Heart right ventricle (tissue), 16 donors: ENCODE measurements at regions not wholly inside any gene's neighbourhood (a gene's known extent, or its start where the extent isn't known, plus 50 kb on each side); places are given as distances from the start of the nearest gene placed in this dataset.

ENCODE experiments used
- ATAC-seq, 8 donors: fragments of 200-7000 bp; cut with Tn5 transposase; one replicate each; pipeline ENCODE4 v1.9.1; 2020; ENCODE audit warnings: mild to moderate bottlenecking in 8 of 8, moderate library complexity in 8 of 8, moderate number of reproducible peaks in 1 of 8
- DNase-seq, 2 donors: peaks; one replicate each; pipeline ENCODE4 v3.0.0-alpha.2; 2020
- H3K27ac ChIP-seq, 10 donors: fragments of 200-600 bp; sonication (generic) in 2 of 10; one replicate each; pipeline versions ENCODE4 v1.5.0 to v1.8.0; 2020 to 2022; ENCODE audit warnings: mild to moderate bottlenecking in 3 of 10
- H3K27me3 ChIP-seq, 7 donors: fragments of 200-600 bp; one replicate each; pipeline ENCODE4 v1.8.0; 2021 to 2022; ENCODE audit warnings: mild to moderate bottlenecking in 2 of 7
- H3K36me3 ChIP-seq, 9 donors: fragments of 200-600 bp; sonication (generic) in 1 of 9; one replicate each; pipeline versions ENCODE4 v1.5.0 to v1.8.0; 2020 to 2022; ENCODE audit warnings: mild to moderate bottlenecking in 2 of 9
- H3K4me1 ChIP-seq, 9 donors: fragments of 200-600 bp; sonication (generic) in 1 of 9; one replicate each; pipeline versions ENCODE4 v1.5.0 to v1.8.0; 2020 to 2022; ENCODE audit warnings: mild to moderate bottlenecking in 4 of 9
- H3K4me3 ChIP-seq, 10 donors: fragments of 200-600 bp; sonication (generic) in 2 of 10; one replicate each; pipeline versions ENCODE4 v1.5.0 to v1.8.0; 2020 to 2022; ENCODE audit warnings: mild to moderate bottlenecking in 7 of 10, moderate library complexity in 2 of 10
- H3K9me3 ChIP-seq, 11 donors: fragments of 200-600 bp in 10 of 11; sonication (generic) in 2 of 11; one replicate each; pipeline versions ENCODE4 v1.5.0 to v1.8.0; 2013 to 2022; ENCODE audit warnings: mild to moderate bottlenecking in 2 of 11, control low read depth in 1 of 11, moderate library complexity in 1 of 11
- CTCF ChIP-seq, 9 donors: fragments of 200-600 bp; sonication (generic) in 2 of 9; IDR thresholded peaks; one replicate each; pipeline versions ENCODE4 v1.5.0 to v1.8.0; 2021 to 2022; ENCODE audit warnings: antibody characterized with exemption in 9 of 9, mild to moderate bottlenecking in 5 of 9, moderate library complexity in 1 of 9
- WGBS, 2 donors: extraction: QIAGEN DNeasy Blood & Tissue Kit; methylation state at CpG; one replicate each; pipeline ENCODE4 v1.1.7; 2013; ENCODE audit warnings: inconsistent platforms in 1 of 2; 5-methylcytosine and 5-hydroxymethylcytosine counted together
- intact Hi-C, 10 donors: fragments of 100-400 bp; cut with DNase I; formaldehyde crosslinking; loops; one replicate each; pipeline versions ENCODE4 v1.11.1 to v1.14.2; 2022
- donor health status: Arrhythmogenic right ventricular cardiomyopathy.
- donor health status: ischemic (EF 13 %, LVEDD 7.1; RV severe dilation, severe dysfunction).
- donor health status: healthy with polysubstance abuse.
- donor health status: DM: no; HTN: yes; CAD: no.
- donor health status: DM: no; HTN: no; CAD: no.
- donor health status: ischemic (EF 25% LVEDD 6.9; RV normal size, moderate dysfunction).
- donor health status: ischemic (EF 25% LVEDD 5.7; RV mildly dilated, moderate dysfunction).
- donor health status: healthy.
- donor health status: DM: yes; HTN: yes; CAD: no.
- donor health status: Ischemic cardiomyopathy.
- donor health status: ischemic (EF 35%, LVEDD 5.7; RV mildly dilated, moderate dysfunction).
- donor health status: nonischemic (EF 11% LVEDD 7.7; RV severe dilation, severe dysfunction).
- donor health status: DM: yes; HTN: yes; CAD: no.
- donor health status: PGD.
- donor health status: ischemic (EF 29% LVEDD 5.4; RV normal size, mild dysfunction).
- donor health status: nonischemic (EF 23%, LVEDD 6.1; RV moderate dilation, normal function).

GRCh38 chr6:120108061-120108795 is 758.7 kb upstream of the MAN1A1 start:
- no peaks in the 10 kb centered on the region for H3K27me3 ChIP-seq
- no peak for TF ChIP-seq CTCF (IDR thresholded peaks at IDR 0.05)
- 81 to 97% methylated on average over 1 of the region's 1 CpG for WGBS, 2 donors
- ATAC-seq: no peak
- H3K4me3 ChIP-seq: no peak overlapping the region
- H3K27ac ChIP-seq: no peak overlapping the region
- no peaks in the 10 kb centered on the region for H3K4me1 ChIP-seq
- H3K36me3 ChIP-seq: no peaks in the 10 kb centered on the region
- intact Hi-C loops: no loop called here
- peaks cover 0 to 18% (median 0%) of the 10 kb centered on the region in 11 donors for H3K9me3 ChIP-seq
- DNase-seq: no peak

GRCh38 chr6:120103618-120104017 is 754.1 kb upstream of the MAN1A1 start:
- no peak overlapping the region for H3K4me3 ChIP-seq
- no peaks in the 10 kb centered on the region for H3K27me3 ChIP-seq
- H3K27ac ChIP-seq: no peak overlapping the region
- H3K36me3 ChIP-seq: no peaks in the 10 kb centered on the region
- no peak for DNase-seq
- H3K4me1 ChIP-seq: no peaks in the 10 kb centered on the region
- intact Hi-C loops: no loop called here
- no peak for ATAC-seq
- H3K9me3 ChIP-seq: peaks cover 0 to 5% (median 0%) of the 10 kb centered on the region in 11 donors
- TF ChIP-seq CTCF (IDR thresholded peaks at IDR 0.05): no peak

- no peak for ATAC-seq
- no peaks in the 10 kb centered on the region for H3K9me3 ChIP-seq
- 56 to 65% methylated on average over 2 of the region's 2 CpGs for WGBS, 2 donors
These were observed 747.2 kb upstream of the MAN1A1 start for GRCh38 chr6:120096696-120097260.

GRCh38 chr6:120083186-120083585 is 733.6 kb upstream of the MAN1A1 start:
- no peak for DNase-seq
- no peak for ATAC-seq
- Histone ChIP-seq H3K27ac (no peak overlapping the region), H3K36me3 (no peaks in the 10 kb centered on the region), H3K27me3 (no peaks in the 10 kb centered on the region), H3K4me1 (no peaks in the 10 kb centered on the region), H3K9me3 (peaks cover 0 to 13% (median 0%) of the 10 kb centered on the region in 11 donors), H3K4me3 (no peak overlapping the region)
- intact Hi-C loops: no loop called here
- 78 to 79% methylated on average over 5 of the region's 5 CpGs for WGBS, 2 donors
- TF ChIP-seq CTCF (IDR thresholded peaks at IDR 0.05): no peak

More at GRCh38 chr6:120096696-120097260, 747.2 kb upstream of the MAN1A1 start:
- DNase-seq: no peak
- no peak for TF ChIP-seq CTCF (IDR thresholded peaks at IDR 0.05)
- intact Hi-C loops: no loop called here
- H3K4me1 ChIP-seq: no peaks in the 10 kb centered on the region
- no peak overlapping the region for H3K4me3 ChIP-seq
- no peak overlapping the region for H3K27ac ChIP-seq
- no peaks in the 10 kb centered on the region for H3K36me3 ChIP-seq
- H3K27me3 ChIP-seq: no peaks in the 10 kb centered on the region
